Calu3 (cell line): ENCODE measurements at regions not wholly inside any gene's neighbourhood (a gene's known extent, or its start where the extent isn't known, plus 50 kb on each side); places are given as distances from the start of the nearest gene placed in this dataset.

Experiments used
- BruUV-seq: library from RNA; stranded (reverse); fragments of 400-500 nt; replicated peaks from 2 replicates; lab custom pipeline; 2021; lab: Mats Ljungman, UMichigan
- CTCF ChIA-PET: fragments of 300-600 bp; sonication (Branson Sonifier 250); formaldehyde crosslinking; loops from one replicate; lab custom pipeline; 2022; ENCODE audit warnings: antibody characterized with exemption; lab: Charles Lee
- DNase-seq: peaks from one replicate; pipeline ENCODE4 v3.0.0; 2022
- H3K27ac Mint-ChIP-seq: one replicate; pipeline ENCODE4 v1.8.0; 2022; ENCODE audit warnings: mixed read lengths; ENCODE audit not compliant: unreplicated experiment
- H3K27me3 Mint-ChIP-seq: one replicate; pipeline ENCODE4 v1.8.0; 2022; ENCODE audit warnings: mixed read lengths; ENCODE audit not compliant: unreplicated experiment
- H3K36me3 Mint-ChIP-seq: one replicate; pipeline ENCODE4 v1.8.0; 2022; ENCODE audit warnings: mild to moderate bottlenecking, moderate library complexity, mixed read lengths; ENCODE audit not compliant: insufficient read depth, unreplicated experiment
- H3K4me1 Mint-ChIP-seq: one replicate; pipeline ENCODE4 v1.8.0; 2022; ENCODE audit warnings: mild to moderate bottlenecking, low read depth, mixed read lengths; ENCODE audit not compliant: unreplicated experiment
- H3K4me3 Mint-ChIP-seq: one replicate; pipeline ENCODE4 v1.8.0; 2022; ENCODE audit warnings: mild to moderate bottlenecking, low read depth, moderate library complexity, mixed read lengths; ENCODE audit not compliant: unreplicated experiment
- H3K9me3 Mint-ChIP-seq: one replicate; pipeline ENCODE4 v1.8.0; 2022; ENCODE audit warnings: low read depth, mixed read lengths; ENCODE audit not compliant: unreplicated experiment
- CTCF ChIP-seq: fragments of 200-600 bp; IDR thresholded peaks from one replicate; pipeline ENCODE4 v1.8.0; 2022; ENCODE audit warnings: antibody characterized with exemption; ENCODE audit not compliant: unreplicated experiment
- intact Hi-C: fragments of 100-400 bp; cut with micrococcal nuclease; formaldehyde crosslinking; loops from one replicate; pipeline ENCODE4 v1.10.0; 2022; ENCODE audit not compliant: unreplicated experiment

DNA sequence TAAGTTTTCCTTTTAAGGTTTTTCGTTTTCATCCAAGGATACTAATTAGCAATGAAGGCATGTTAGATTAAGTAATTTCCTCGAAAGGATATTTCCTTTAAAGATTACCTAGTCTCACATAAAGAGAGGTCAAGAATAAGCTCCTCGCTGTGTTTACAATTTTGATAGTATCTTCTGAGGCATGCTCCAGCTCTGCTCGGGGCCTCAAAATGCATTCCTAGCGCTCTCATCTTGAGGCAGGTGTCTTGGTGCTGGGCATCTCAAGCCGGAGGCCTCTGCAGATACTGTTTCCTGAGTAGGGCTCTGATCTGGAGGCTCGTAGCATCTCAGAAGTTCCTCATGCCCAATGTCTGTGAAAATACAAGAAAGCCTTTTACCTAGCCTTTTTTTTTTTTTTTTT, 128.6 kb upstream of the SNX19 start:
- H3K27me3 Mint-ChIP-seq, result peaks cover 26% of the 10 kb centered on the region
- CTCF ChIA-PET, result interaction anchor here (0.8 kb wide), 1 partner anchor 9 kb away, joined by 3 read pairs; no protein-coding TSS in a partner anchor

DNA sequence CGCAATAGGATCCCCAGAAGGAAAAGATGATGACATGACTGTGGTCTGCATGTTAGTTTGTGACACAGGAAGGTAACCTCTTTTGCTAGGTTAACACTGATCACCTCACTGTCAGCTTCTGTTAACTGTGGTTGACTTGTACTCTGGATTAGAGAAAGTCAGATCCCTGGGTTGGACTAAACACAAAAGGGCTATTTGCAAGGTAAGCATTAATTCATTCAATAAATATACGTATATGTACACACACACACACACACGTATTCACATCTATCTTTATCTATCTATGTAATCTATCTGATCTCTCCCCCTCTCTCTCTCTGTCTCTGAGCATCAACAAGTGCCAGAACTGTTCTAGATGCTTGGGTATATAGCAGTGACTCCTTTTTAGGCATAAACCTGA, 136.1 kb upstream of the SNX19 start:
- intact Hi-C loops, result no loop called here
- H3K27me3 Mint-ChIP-seq, result peaks cover 31% of the 10 kb centered on the region

More for the DNA sequence above, 128.6 kb upstream of the SNX19 start:
- H3K9me3 Mint-ChIP-seq, result peaks cover 9% of the 10 kb centered on the region
- no peak overlapping the region for H3K4me3 Mint-ChIP-seq
- H3K36me3 Mint-ChIP-seq, result no peaks in the 10 kb centered on the region
- no peak overlapping the region for H3K27ac Mint-ChIP-seq
- H3K4me1 Mint-ChIP-seq, result peaks cover 3% of the 10 kb centered on the region
- BruUV-seq, result no TSS peak
- intact Hi-C loops, result no loop called here
- TF ChIP-seq CTCF, result no peak
- no peak for DNase-seq

GRCh38 chr11:131056036-131056435, 139.8 kb upstream of the SNX19 start:
- intact Hi-C loops, result no loop called here
- CTCF ChIA-PET, result no interaction called here
- no peak for TF ChIP-seq CTCF
- Mint-ChIP-seq H3K9me3 (peaks cover 3% of the 10 kb centered on the region), H3K4me3 (no peak overlapping the region), H3K4me1 (no peaks in the 10 kb centered on the region), H3K27ac (no peak overlapping the region), H3K36me3 (no peaks in the 10 kb centered on the region), H3K27me3 (peaks cover 12% of the 10 kb centered on the region)
- no peak for DNase-seq
- BruUV-seq, result no TSS peak

More for the DNA sequence above, 136.1 kb upstream of the SNX19 start:
- CTCF ChIA-PET, result no interaction called here
- Mint-ChIP-seq H3K4me3 (no peak overlapping the region), H3K4me1 (no peaks in the 10 kb centered on the region), H3K27ac (no peak overlapping the region), H3K36me3 (no peaks in the 10 kb centered on the region), H3K9me3 (peaks cover 9% of the 10 kb centered on the region)
- TF ChIP-seq CTCF, result no peak
- no peak for DNase-seq
- BruUV-seq, result no TSS peak

GRCh38 chr11:131063638-131064037, 147.4 kb upstream of the SNX19 start:
- peaks cover 5% of the 10 kb centered on the region for H3K9me3 Mint-ChIP-seq

More at GRCh38 chr11:131063638-131064037, 147.4 kb upstream of the SNX19 start:
- Mint-ChIP-seq H3K4me1 (no peaks in the 10 kb centered on the region), H3K36me3 (no peaks in the 10 kb centered on the region), H3K27me3 (peaks cover 42% of the 10 kb centered on the region), H3K27ac (no peak overlapping the region), H3K4me3 (no peak overlapping the region)
- no TSS peak for BruUV-seq
- TF ChIP-seq CTCF, result no peak
- no peak for DNase-seq
- intact Hi-C loops, result no loop called here
- CTCF ChIA-PET, result no interaction called here
